ENCODE measurements at regions not wholly inside any gene's neighbourhood (a gene's known extent, or its start where the extent isn't known, plus 50 kb on each side); places are given as distances from the start of the nearest gene placed in this dataset.

- TF ChIP-seq, protein P1, sequence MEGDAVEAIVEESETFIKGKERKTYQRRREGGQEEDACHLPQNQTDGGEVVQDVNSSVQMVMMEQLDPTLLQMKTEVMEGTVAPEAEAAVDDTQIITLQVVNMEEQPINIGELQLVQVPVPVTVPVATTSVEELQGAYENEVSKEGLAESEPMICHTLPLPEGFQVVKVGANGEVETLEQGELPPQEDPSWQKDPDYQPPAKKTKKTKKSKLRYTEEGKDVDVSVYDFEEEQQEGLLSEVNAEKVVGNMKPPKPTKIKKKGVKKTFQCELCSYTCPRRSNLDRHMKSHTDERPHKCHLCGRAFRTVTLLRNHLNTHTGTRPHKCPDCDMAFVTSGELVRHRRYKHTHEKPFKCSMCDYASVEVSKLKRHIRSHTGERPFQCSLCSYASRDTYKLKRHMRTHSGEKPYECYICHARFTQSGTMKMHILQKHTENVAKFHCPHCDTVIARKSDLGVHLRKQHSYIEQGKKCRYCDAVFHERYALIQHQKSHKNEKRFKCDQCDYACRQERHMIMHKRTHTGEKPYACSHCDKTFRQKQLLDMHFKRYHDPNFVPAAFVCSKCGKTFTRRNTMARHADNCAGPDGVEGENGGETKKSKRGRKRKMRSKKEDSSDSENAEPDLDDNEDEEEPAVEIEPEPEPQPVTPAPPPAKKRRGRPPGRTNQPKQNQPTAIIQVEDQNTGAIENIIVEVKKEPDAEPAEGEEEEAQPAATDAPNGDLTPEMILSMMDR (IDR thresholded peaks at IDR 0.05; ENCODE audit: borderline replicate concordance, insufficient read depth, low read depth, low read length) = no peak
- no peak overlapping the region for H3K4me3 ChIP-seq (ENCODE audit: low read depth, low read length)
These were observed 59.1 kb downstream of the BOD1 start for GRCh38 chr5:173557123-173557903.

- TF ChIP-seq, protein P1 (IDR thresholded peaks at IDR 0.05; ENCODE audit: borderline replicate concordance, insufficient read depth, low read depth, low read length) = no peak
- no peak overlapping the region for H3K4me3 ChIP-seq (ENCODE audit: low read depth, low read length)
These were observed 60.1 kb downstream of the BOD1 start for GRCh38 chr5:173556142-173557028.

- TF ChIP-seq, protein P1 (IDR thresholded peaks at IDR 0.05; ENCODE audit: borderline replicate concordance, insufficient read depth, low read depth, low read length) = no peak
- no peak overlapping the region for H3K4me3 ChIP-seq (ENCODE audit: low read depth, low read length)
These were observed 61.3 kb downstream of the BOD1 start for GRCh38 chr5:173554989-173555705.

DNA sequence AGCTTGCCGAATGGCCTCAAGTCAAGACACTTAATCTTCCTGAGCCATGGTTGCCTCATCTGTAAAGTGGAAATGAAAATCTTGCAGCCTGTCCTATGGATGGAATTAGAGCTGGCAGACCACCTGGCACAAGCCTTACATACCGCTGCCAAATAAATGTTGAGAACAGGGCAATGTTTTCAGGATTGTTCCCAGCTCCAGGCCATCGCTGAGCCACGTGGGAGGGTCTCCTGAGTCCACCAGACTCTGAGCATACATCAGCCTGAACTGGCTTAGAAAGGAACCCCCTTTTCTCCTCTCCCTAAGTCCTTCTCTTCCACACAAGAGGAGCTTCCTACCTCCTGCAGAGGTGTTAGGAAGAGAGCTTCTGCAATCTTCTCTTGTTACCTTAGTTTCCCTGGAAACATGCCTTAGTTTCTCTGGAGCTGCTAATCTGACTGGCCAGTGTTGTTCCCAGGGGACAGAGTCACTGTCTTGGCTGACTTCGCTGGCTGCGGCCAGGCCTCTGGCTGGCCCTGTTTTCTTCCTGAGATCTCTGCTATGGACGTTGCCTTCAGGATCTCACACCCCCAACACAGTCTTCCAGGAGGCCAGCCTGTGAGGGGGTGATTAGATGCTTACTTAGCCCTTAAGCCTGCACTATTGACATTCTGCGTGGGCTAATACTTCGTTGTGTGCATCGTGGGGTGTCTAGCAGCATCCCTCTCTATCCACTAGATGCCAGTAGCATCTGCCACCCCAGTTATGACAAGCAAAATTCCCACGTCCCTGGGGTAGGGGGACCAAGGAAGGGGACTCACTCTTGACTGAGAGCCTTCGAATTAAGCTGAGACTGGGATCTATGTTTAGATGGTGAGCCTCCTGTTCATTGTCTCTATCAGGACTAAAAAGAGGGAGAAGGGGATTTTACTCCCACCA lies 62.2 kb downstream of the BOD1 start:
- TF ChIP-seq, protein P1 (IDR thresholded peaks at IDR 0.05; ENCODE audit: borderline replicate concordance, insufficient read depth, low read depth, low read length) = no peak
- H3K4me3 ChIP-seq (ENCODE audit: low read depth, low read length) = no peak overlapping the region

GRCh38 chr5:173550641-173551040 lies 65.8 kb downstream of the BOD1 start:
- no peak overlapping the region for H3K4me3 ChIP-seq (ENCODE audit: low read depth, low read length)
- TF ChIP-seq, protein P1 (IDR thresholded peaks at IDR 0.05; ENCODE audit: borderline replicate concordance, insufficient read depth, low read depth, low read length) = no peak

- H3K4me3 ChIP-seq (ENCODE audit: low read depth, low read length) = no peak overlapping the region
- TF ChIP-seq, protein P1 (IDR thresholded peaks at IDR 0.05; ENCODE audit: borderline replicate concordance, insufficient read depth, low read depth, low read length) = no peak
These were observed 66.8 kb downstream of the BOD1 start for GRCh38 chr5:173549644-173550043.

All from GM12875 (cell line).